ENCODE measurements at regions not wholly inside any gene's neighbourhood (a gene's known extent, or its start where the extent isn't known, plus 50 kb on each side); places are given as distances from the start of the nearest gene placed in this dataset.

DNA sequence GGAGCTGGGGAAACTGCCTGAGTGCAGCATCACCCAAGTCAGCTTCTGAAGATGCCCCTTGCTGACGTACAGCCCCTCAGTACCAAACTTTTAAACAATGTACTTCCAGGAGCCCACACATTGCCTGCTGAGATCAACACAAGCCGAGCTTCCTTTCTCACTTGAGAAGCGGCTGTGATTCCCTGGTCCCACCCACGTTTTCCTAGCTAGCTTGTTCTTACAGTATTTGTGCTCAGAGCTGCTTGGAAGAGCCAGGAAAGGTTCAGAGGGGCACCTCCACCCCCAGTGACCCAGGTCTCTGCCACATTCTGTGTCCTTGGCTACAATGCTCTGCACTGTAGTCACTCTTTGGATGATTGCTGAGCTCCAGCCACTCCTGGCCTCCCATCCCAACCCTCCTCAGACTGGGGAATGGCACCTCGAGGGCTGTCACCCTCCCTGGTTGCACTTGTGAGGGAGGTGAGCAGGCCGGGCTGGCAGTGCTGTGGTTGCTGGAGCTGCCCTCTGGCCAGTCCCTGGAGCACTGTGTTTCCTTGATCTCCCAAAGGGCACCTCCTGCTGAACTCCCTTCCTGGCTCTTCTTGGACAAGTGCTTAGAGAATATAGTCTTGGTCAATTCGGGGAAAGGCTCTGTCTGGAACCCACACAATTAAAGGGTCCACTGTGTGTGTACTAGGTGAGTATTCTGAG, 355.1 kb downstream of the AJAP1 start:
- TF ChIP-seq, protein P1, sequence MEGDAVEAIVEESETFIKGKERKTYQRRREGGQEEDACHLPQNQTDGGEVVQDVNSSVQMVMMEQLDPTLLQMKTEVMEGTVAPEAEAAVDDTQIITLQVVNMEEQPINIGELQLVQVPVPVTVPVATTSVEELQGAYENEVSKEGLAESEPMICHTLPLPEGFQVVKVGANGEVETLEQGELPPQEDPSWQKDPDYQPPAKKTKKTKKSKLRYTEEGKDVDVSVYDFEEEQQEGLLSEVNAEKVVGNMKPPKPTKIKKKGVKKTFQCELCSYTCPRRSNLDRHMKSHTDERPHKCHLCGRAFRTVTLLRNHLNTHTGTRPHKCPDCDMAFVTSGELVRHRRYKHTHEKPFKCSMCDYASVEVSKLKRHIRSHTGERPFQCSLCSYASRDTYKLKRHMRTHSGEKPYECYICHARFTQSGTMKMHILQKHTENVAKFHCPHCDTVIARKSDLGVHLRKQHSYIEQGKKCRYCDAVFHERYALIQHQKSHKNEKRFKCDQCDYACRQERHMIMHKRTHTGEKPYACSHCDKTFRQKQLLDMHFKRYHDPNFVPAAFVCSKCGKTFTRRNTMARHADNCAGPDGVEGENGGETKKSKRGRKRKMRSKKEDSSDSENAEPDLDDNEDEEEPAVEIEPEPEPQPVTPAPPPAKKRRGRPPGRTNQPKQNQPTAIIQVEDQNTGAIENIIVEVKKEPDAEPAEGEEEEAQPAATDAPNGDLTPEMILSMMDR (IDR thresholded peaks at IDR 0.05; ENCODE audit: borderline replicate concordance, extremely low read depth, low read length, poor library complexity, severe bottlenecking) = no peak
- TF ChIP-seq EZH2 (IDR thresholded peaks at IDR 0.05; ENCODE audit: borderline replicate concordance, low read depth, low read length, severe bottlenecking) = no peak
- DNase-seq (no peak), ATAC-seq (ENCODE audit: insufficient read depth, low read depth) (no peak)
- no peak overlapping the region for H3K4me2 ChIP-seq (ENCODE audit: insufficient read depth, low read length)
- H3K9me3 ChIP-seq (ENCODE audit: insufficient read depth, low read length, severe bottlenecking) = no peaks in the 10 kb centered on the region
- H3K4me3 ChIP-seq (ENCODE audit: low read depth in 1 of 2, low read length in 2 of 2) = no peak overlapping the region
- no peaks in the 10 kb centered on the region for H3K79me2 ChIP-seq (ENCODE audit: insufficient read depth, low read length)
- H3K27ac ChIP-seq (ENCODE audit: low read length) = no peak overlapping the region
- H3K4me1 ChIP-seq (ENCODE audit: insufficient read depth, low read length) = no peaks in the 10 kb centered on the region
- H2AFZ ChIP-seq (ENCODE audit: low read depth, low read length) = no peak overlapping the region
- H3K36me3 ChIP-seq (ENCODE audit: insufficient read depth, low read length) = no peaks in the 10 kb centered on the region
- peaks cover 3% of the 10 kb centered on the region for H3K27me3 ChIP-seq (ENCODE audit: insufficient read depth, low read length, poor library complexity)
- no peaks in the 10 kb centered on the region; the same call in 1 of the 2 replicates for H4K20me1 ChIP-seq (ENCODE audit: insufficient read depth, low read length)
- no peak overlapping the region for H3K9ac ChIP-seq (ENCODE audit: low read depth, low read length)

DNA sequence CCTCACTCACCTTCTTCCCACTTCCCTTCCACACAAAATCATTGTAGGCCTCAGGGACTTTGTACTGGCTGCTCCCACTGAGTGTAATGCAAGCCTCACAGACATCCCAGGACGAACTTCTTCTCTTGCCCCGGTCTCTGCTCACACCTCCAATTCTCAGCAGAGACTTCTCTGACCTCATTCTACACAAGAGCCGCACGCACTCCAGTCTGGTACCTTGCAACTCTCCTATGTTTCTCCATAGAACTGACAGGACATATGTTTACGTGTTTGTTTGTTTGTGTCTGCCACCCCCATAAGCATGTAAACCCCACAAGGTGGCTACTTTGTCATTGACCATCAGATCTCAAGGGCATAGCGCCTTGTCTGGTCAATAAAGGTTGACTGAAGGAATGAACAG, 350.8 kb downstream of the AJAP1 start:
- no peak overlapping the region for H3K4me2 ChIP-seq (ENCODE audit: insufficient read depth, low read length)
- no peak overlapping the region for H3K4me3 ChIP-seq (ENCODE audit: low read depth in 1 of 2, low read length in 2 of 2)
- H3K9ac ChIP-seq (ENCODE audit: low read depth, low read length) = no peak overlapping the region
- H4K20me1 ChIP-seq (ENCODE audit: insufficient read depth, low read length) = no peaks in the 10 kb centered on the region; the same call in 1 of the 2 replicates
- H3K4me1 ChIP-seq (ENCODE audit: insufficient read depth, low read length) = no peaks in the 10 kb centered on the region
- no peak for DNase-seq
- TF ChIP-seq, protein P1 (IDR thresholded peaks at IDR 0.05; ENCODE audit: borderline replicate concordance, extremely low read depth, low read length, poor library complexity, severe bottlenecking) = no peak
- TF ChIP-seq EZH2 (IDR thresholded peaks at IDR 0.05; ENCODE audit: borderline replicate concordance, low read depth, low read length, severe bottlenecking) = no peak
- H3K9me3 ChIP-seq (ENCODE audit: insufficient read depth, low read length, severe bottlenecking) = no peaks in the 10 kb centered on the region
- ATAC-seq (ENCODE audit: insufficient read depth, low read depth) = no peak
- no peaks in the 10 kb centered on the region for H3K79me2 ChIP-seq (ENCODE audit: insufficient read depth, low read length)
- no peak overlapping the region for H3K27ac ChIP-seq (ENCODE audit: low read length)
- H3K27me3 ChIP-seq (ENCODE audit: insufficient read depth, low read length, poor library complexity) = no peaks in the 10 kb centered on the region
- H2AFZ ChIP-seq (ENCODE audit: low read depth, low read length) = no peak overlapping the region
- H3K36me3 ChIP-seq (ENCODE audit: insufficient read depth, low read length) = no peaks in the 10 kb centered on the region

DNA sequence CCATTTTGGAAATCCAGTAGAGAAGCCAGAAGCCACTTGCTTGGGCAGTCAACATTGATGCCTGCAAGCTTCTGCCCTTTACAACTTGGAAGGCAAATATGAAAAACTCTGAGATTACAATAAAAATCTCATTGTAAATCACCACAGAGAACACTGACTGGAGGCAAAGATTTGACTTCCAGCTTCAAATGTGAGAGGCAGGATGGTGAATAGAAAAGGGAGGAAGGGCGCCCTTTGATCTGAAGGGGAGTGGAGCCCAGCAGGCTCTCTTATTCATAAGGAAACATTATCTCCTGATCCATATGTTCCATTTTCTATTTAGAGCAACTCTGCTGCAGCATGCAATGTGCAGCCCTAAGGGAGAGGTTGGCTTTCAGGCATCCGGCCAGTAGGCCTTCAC, 348.3 kb downstream of the AJAP1 start:
- no peaks in the 10 kb centered on the region for H3K4me1 ChIP-seq (ENCODE audit: insufficient read depth, low read length)
- H3K9me3 ChIP-seq (ENCODE audit: insufficient read depth, low read length, severe bottlenecking) = no peaks in the 10 kb centered on the region
- TF ChIP-seq, protein P1 (IDR thresholded peaks at IDR 0.05; ENCODE audit: borderline replicate concordance, extremely low read depth, low read length, poor library complexity, severe bottlenecking) = no peak
- TF ChIP-seq EZH2 (IDR thresholded peaks at IDR 0.05; ENCODE audit: borderline replicate concordance, low read depth, low read length, severe bottlenecking) = no peak
- ATAC-seq (ENCODE audit: insufficient read depth, low read depth) = no peak
- no peak overlapping the region for H3K27ac ChIP-seq (ENCODE audit: low read length)
- H3K4me3 ChIP-seq (ENCODE audit: low read depth in 1 of 2, low read length in 2 of 2) = no peak overlapping the region
- no peaks in the 10 kb centered on the region for H3K36me3 ChIP-seq (ENCODE audit: insufficient read depth, low read length)
- no peaks in the 10 kb centered on the region for H3K79me2 ChIP-seq (ENCODE audit: insufficient read depth, low read length)
- no peak overlapping the region for H3K9ac ChIP-seq (ENCODE audit: low read depth, low read length)
- H3K4me2 ChIP-seq (ENCODE audit: insufficient read depth, low read length) = no peak overlapping the region
- no peaks in the 10 kb centered on the region for H3K27me3 ChIP-seq (ENCODE audit: insufficient read depth, low read length, poor library complexity)
- DNase-seq = no peak
- no peak overlapping the region for H2AFZ ChIP-seq (ENCODE audit: low read depth, low read length)
- no peaks in the 10 kb centered on the region for H4K20me1 ChIP-seq (ENCODE audit: insufficient read depth, low read length)
